ENCODE measurements at regions not wholly inside any gene's neighbourhood (a gene's known extent, or its start where the extent isn't known, plus 50 kb on each side); places are given as distances from the start of the nearest gene placed in this dataset.

GRCh38 chr17:77790143-77790829 lies 168.2 kb upstream of the TNRC6C start:
- in situ Hi-C loops (cut with MboI), result no loop called here
- H3K9ac ChIP-seq (ENCODE audit: insufficient read depth in 1 of 2, low read depth in 2 of 2, low read length in 2 of 2), result no peak overlapping the region; a peak in 1 of 4 replicates
- CTCF ChIA-PET (ENCODE audit: low intra/inter-chr PET ratio), result no interaction called here

GRCh38 chr17:77792626-77793025 lies 165.9 kb upstream of the TNRC6C start:
- ChIA-PET POLR2A (interaction anchor here (0.6 to 0.7 kb wide), 2 partner anchors 9 to 392 kb away, joined by 3 read pairs; no protein-coding TSS in a partner anchor), CTCF (ENCODE audit: low intra/inter-chr PET ratio) (no interaction called here)
- no peak for DNase-seq (ENCODE audit: extremely low read depth in 1 of 4, low spot score in 3 of 4)
- FAIRE-seq, result no peak
- Histone ChIP-seq H3K36me3 (ENCODE audit: control insufficient read depth, insufficient read depth, low read length) (no peaks in the 10 kb centered on the region), H2AFZ (ENCODE audit: low read depth, low read length) (no peak overlapping the region), H3K9ac (ENCODE audit: insufficient read depth in 1 of 2, low read depth in 2 of 2, low read length in 2 of 2) (no peak overlapping the region), H3K79me2 (ENCODE audit: control insufficient read depth, insufficient read depth, low read length) (no peaks in the 10 kb centered on the region), H3K4me3 (no peak overlapping the region), H3K9me3 (replicated peaks; ENCODE audit: control insufficient read depth, insufficient read depth, low read depth, low read length) (no peaks in the 10 kb centered on the region; the same call in 1 of the 2 replicates), H3K27ac (ENCODE audit: extremely low read depth, low read depth, low read length) (no peak overlapping the region), H3K4me2 (ENCODE audit: insufficient read depth, low read length) (no peak overlapping the region), H3K4me1 (replicated peaks in 1 of 2; ENCODE audit: control insufficient read depth in 2 of 2, insufficient read depth in 2 of 2, low read length in 2 of 2) (no peaks in the 10 kb centered on the region), H3K27me3 (ENCODE audit: control insufficient read depth in 2 of 2, insufficient read depth in 2 of 2, low read length in 2 of 2) (peaks cover 58 to 82% of the 10 kb centered on the region in 2 experiments), H3K9me1 (ENCODE audit: control insufficient read depth, insufficient read depth, low read length) (no peaks in the 10 kb centered on the region), H4K20me1 (replicated peaks; ENCODE audit: control insufficient read depth, insufficient read depth, low read length) (peaks cover 8% of the 10 kb centered on the region; the same call in 1 of the 2 replicates)
- 2% methylated on average over 10 of the region's 10 CpGs for WGBS (ENCODE audit: insufficient coverage, low coverage, missing lambda C conversion rate)
- intact Hi-C loops (cut with micrococcal nuclease), result no loop called here
- no peak for ATAC-seq
- no peak for TF ChIP-seq SIX5 (IDR thresholded peaks at IDR 0.05; ENCODE audit: borderline replicate concordance in 1 of 2, insufficient read depth in 1 of 2, low read depth in 1 of 2, low read length in 2 of 2)
- no peak for TF ChIP-seq USF2 (CRISPR knock-in tag; IDR thresholded peaks at IDR 0.05)
- TF ChIP-seq U2AF2 (optimal IDR thresholded peaks at IDR 0.05; ENCODE audit: low read depth, low read length), result no peak
- in situ Hi-C loops (cut with MboI), result no loop called here
- BruUV-seq (replicated peaks), result no TSS peak

More at GRCh38 chr17:77790143-77790829, 168.2 kb upstream of the TNRC6C start:
- H3K36me3 ChIP-seq (ENCODE audit: control insufficient read depth, insufficient read depth, low read length), result no peaks in the 10 kb centered on the region
- H3K9me3 ChIP-seq (replicated peaks; ENCODE audit: control insufficient read depth, insufficient read depth, low read depth, low read length), result no peaks in the 10 kb centered on the region; the same call in 1 of the 2 replicates
- no peaks in the 10 kb centered on the region for H3K4me1 ChIP-seq (replicated peaks in 1 of 2; ENCODE audit: control insufficient read depth in 2 of 2, insufficient read depth in 2 of 2, low read length in 2 of 2)
- no peak for TF ChIP-seq BRD4 (IDR thresholded peaks at IDR 0.05)
- no peak for TF ChIP-seq ETV5 (CRISPR knock-in tag; IDR thresholded peaks at IDR 0.05; ENCODE audit: low read depth)
- TF ChIP-seq STAT5B (CRISPR knock-in tag; IDR thresholded peaks at IDR 0.05), result no peak
- no TSS peak for BruUV-seq (replicated peaks)
- POLR2A ChIA-PET, result no interaction called here
- no peak for DNase-seq (ENCODE audit: extremely low read depth in 1 of 4, low spot score in 3 of 4)
- FAIRE-seq, result no peak
- no peaks in the 10 kb centered on the region for H3K9me1 ChIP-seq (ENCODE audit: control insufficient read depth, insufficient read depth, low read length)
- H4K20me1 ChIP-seq (replicated peaks; ENCODE audit: control insufficient read depth, insufficient read depth, low read length), result peaks cover 8% of the 10 kb centered on the region; the same call in 1 of the 2 replicates
- under 1% methylated on average over 9 of the region's 9 CpGs for WGBS (ENCODE audit: insufficient coverage, low coverage, missing lambda C conversion rate)
- peaks cover 54 to 86% of the 10 kb centered on the region in 2 experiments for H3K27me3 ChIP-seq (ENCODE audit: control insufficient read depth in 2 of 2, insufficient read depth in 2 of 2, low read length in 2 of 2)
- H3K4me2 ChIP-seq (ENCODE audit: insufficient read depth, low read length), result no peak overlapping the region
- intact Hi-C loops (cut with micrococcal nuclease), result no loop called here
- H2AFZ ChIP-seq (ENCODE audit: low read depth, low read length), result no peak overlapping the region
- H3K79me2 ChIP-seq (ENCODE audit: control insufficient read depth, insufficient read depth, low read length), result no peaks in the 10 kb centered on the region
- H3K4me3 ChIP-seq, result no peak overlapping the region
- ATAC-seq, result no peak
- no peak overlapping the region for H3K27ac ChIP-seq (ENCODE audit: extremely low read depth, low read depth, low read length)
